ENCODE measurements at regions not wholly inside any gene's neighbourhood (a gene's known extent, or its start where the extent isn't known, plus 50 kb on each side); places are given as distances from the start of the nearest gene placed in this dataset.

DNA sequence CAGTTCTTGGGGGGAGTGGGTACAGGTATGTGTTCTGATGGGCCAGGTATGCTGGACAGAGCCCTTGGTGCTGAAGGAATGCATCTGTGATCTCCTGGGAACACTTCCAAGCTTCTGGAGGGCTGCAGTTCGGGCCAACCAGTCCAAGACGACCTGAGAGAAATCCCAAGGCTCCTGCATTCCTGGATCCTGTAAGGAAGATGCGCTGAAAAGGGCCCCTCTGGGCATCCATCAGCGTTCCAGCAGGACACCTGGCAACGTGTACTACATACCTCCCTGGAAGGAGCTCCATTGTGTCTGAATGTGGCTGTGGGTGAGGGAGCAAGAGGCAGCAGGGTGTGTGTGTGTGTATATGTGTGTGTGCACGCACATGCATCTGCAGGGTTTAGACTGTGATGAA lies 144.7 kb downstream of the FAM43A start:
- no peak overlapping the region for H3K4ac ChIP-seq (ENCODE audit: low read depth, low read length)
- H3K18ac ChIP-seq (ENCODE audit: low read depth, low read length), result no peak overlapping the region
- ATAC-seq (ENCODE audit: low read depth) (no peak), DNase-seq (no peak)
- no peak overlapping the region for H3K27ac ChIP-seq (ENCODE audit: insufficient read depth, low read length)
- intact Hi-C loops (cut with micrococcal nuclease) (no loop called here), dilution Hi-C loops (cut with HindIII; ENCODE audit: low sequenced_read_pairs, unreplicated experiment) (no loop called here), in situ Hi-C loops (cut with MboI; ENCODE audit: low sequenced_read_pairs) (no loop called here)
- H4K20me1 ChIP-seq (ENCODE audit: insufficient read depth, low read length), result no peaks in the 10 kb centered on the region
- no peaks in the 10 kb centered on the region for H3K36me3 ChIP-seq (ENCODE audit: control insufficient read depth, insufficient read depth, low read length)
- no CpG with 5 or more reads among the region's 6 CpGs for WGBS, 2 experiments (ENCODE audit: extremely low coverage in 2 of 2, insufficient read length in 1 of 2)
- peaks cover 6% of the 10 kb centered on the region for H3K27me3 ChIP-seq (ENCODE audit: control insufficient read depth, insufficient read depth, low read length)
- H3K9ac ChIP-seq (ENCODE audit: low read depth, low read length), result no peak overlapping the region
- no peak overlapping the region for H2BK20ac ChIP-seq (ENCODE audit: low read depth, low read length)
- no peaks in the 10 kb centered on the region for H3K9me3 ChIP-seq (ENCODE audit: control insufficient read depth, insufficient read depth, low read length)
- no peak overlapping the region for H2BK5ac ChIP-seq (ENCODE audit: low read depth, low read length, poor library complexity, severe bottlenecking)
- no peaks in the 10 kb centered on the region for H3K79me1 ChIP-seq (ENCODE audit: low read depth in 1 of 2, low read length in 2 of 2)
- no peaks in the 10 kb centered on the region for H3K4me1 ChIP-seq (ENCODE audit: control insufficient read depth, insufficient read depth, low read length)
- TF ChIP-seq RCOR1 (IDR thresholded peaks at IDR 0.05; ENCODE audit: insufficient replicate concordance, low read length) (no peak), RFX5 (IDR thresholded peaks at IDR 0.05; ENCODE audit: low read depth, low read length) (no peak), SMC3 (IDR thresholded peaks at IDR 0.05; ENCODE audit: low read depth, low read length) (no peak), NFE2L2 (IDR thresholded peaks at IDR 0.05; ENCODE audit: low read depth, low read length) (no peak)
- H3K23ac ChIP-seq (ENCODE audit: low read depth, low read length), result no peak overlapping the region
- no peak overlapping the region for H3K14ac ChIP-seq (replicated peaks; ENCODE audit: low read depth, low read length)
- no peak overlapping the region for H4K5ac ChIP-seq (ENCODE audit: low read depth, low read length)
- H3K4me2 ChIP-seq (ENCODE audit: low read depth, low read length), result no peak overlapping the region
- no peak overlapping the region for H2AFZ ChIP-seq (replicated peaks; ENCODE audit: low read length, poor library complexity)
- no TSS peak for BruUV-seq (replicated peaks)
- no peak overlapping the region for H2BK120ac ChIP-seq (ENCODE audit: low read depth, low read length)
- H4K91ac ChIP-seq (ENCODE audit: insufficient read depth, low read depth, low read length), result no peak overlapping the region
- H2AK5ac ChIP-seq (ENCODE audit: low read depth, low read length), result no peak overlapping the region
- H3K4me3 ChIP-seq (ENCODE audit: insufficient read depth, low read depth, low read length), result no peak overlapping the region
- no peak overlapping the region for H2BK15ac ChIP-seq (ENCODE audit: low read depth, low read length)
- no peaks in the 10 kb centered on the region for H3K9me1 ChIP-seq (ENCODE audit: insufficient read depth, low read length)
- ChIA-PET CTCF (no interaction called here), POLR2A (ENCODE audit: unreplicated experiment) (no interaction called here)
- H4K8ac ChIP-seq (ENCODE audit: low read depth in 2 of 2, low read length in 2 of 2), result no peak overlapping the region
- H2AK9ac ChIP-seq (replicated peaks; ENCODE audit: low read depth, low read length, poor library complexity), result no peak overlapping the region
- H3K56ac ChIP-seq (ENCODE audit: extremely low read depth, insufficient read depth, low read length), result no peak overlapping the region

Data from IMR-90 (cell line).